ENCODE measurements at regions not wholly inside any gene's neighbourhood (a gene's known extent, or its start where the extent isn't known, plus 50 kb on each side); places are given as distances from the start of the nearest gene placed in this dataset.

GRCh38 chr19:29366757-29367156 is 153.8 kb upstream of the UQCRFS1 start:
- DNase-seq (ENCODE audit: low spot score) (no peak), ATAC-seq (no peak)
- Mint-ChIP-seq H3K4me1 (peaks cover 66% of the 10 kb centered on the region), H3K27ac (no peak overlapping the region), H3K36me3 (no peaks in the 10 kb centered on the region), H3K27me3 (ENCODE audit: low read depth) (peaks cover 30% of the 10 kb centered on the region), H3K9me3 (peaks cover 5% of the 10 kb centered on the region), H3K4me3 (no peak overlapping the region; the same call in 1 of the 2 replicates)
- POLR2A ChIA-PET, result no interaction called here
- no peak for TF ChIP-seq RELA (CRISPR knock-in tag; IDR thresholded peaks at IDR 0.05; ENCODE audit: borderline replicate concordance)
- TF ChIP-seq ZNF263 (CRISPR knock-in tag; IDR thresholded peaks at IDR 0.05; ENCODE audit: low read depth), result no peak
- no peak for TF ChIP-seq STAT6 (CRISPR knock-in tag; conservative IDR thresholded peaks at IDR 0.05; ENCODE audit: low read depth)
- no peak for TF ChIP-seq FOXJ3 (CRISPR knock-in tag; IDR thresholded peaks at IDR 0.05; ENCODE audit: borderline replicate concordance)
- TF ChIP-seq USF1 (CRISPR knock-in tag; IDR thresholded peaks at IDR 0.05), result no peak
- no peak for TF ChIP-seq TEAD4 (CRISPR knock-in tag; IDR thresholded peaks at IDR 0.05)
- no peak for TF ChIP-seq CBFB (CRISPR knock-in tag; IDR thresholded peaks at IDR 0.05; ENCODE audit: low read depth)
- TF ChIP-seq ATF1 (CRISPR knock-in tag; IDR thresholded peaks at IDR 0.05), result no peak
- TF ChIP-seq, protein P1, sequence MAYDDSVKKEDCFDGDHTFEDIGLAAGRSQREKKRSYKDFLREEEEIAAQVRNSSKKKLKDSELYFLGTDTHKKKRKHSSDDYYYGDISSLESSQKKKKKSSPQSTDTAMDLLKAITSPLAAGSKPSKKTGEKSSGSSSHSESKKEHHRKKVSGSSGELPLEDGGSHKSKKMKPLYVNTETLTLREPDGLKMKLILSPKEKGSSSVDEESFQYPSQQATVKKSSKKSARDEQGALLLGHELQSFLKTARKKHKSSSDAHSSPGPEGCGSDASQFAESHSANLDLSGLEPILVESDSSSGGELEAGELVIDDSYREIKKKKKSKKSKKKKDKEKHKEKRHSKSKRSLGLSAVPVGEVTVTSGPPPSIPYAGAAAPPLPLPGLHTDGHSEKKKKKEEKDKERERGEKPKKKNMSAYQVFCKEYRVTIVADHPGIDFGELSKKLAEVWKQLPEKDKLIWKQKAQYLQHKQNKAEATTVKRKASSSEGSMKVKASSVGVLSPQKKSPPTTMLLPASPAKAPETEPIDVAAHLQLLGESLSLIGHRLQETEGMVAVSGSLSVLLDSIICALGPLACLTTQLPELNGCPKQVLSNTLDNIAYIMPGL (CRISPR knock-in tag; IDR thresholded peaks at IDR 0.05), result no peak
- TF ChIP-seq ELF4 (CRISPR knock-in tag; IDR thresholded peaks at IDR 0.05; ENCODE audit: low read depth), result no peak
- TF ChIP-seq ARID4B (CRISPR knock-in tag; IDR thresholded peaks at IDR 0.05; ENCODE audit: borderline replicate concordance), result no peak
- TF ChIP-seq, protein P2, sequence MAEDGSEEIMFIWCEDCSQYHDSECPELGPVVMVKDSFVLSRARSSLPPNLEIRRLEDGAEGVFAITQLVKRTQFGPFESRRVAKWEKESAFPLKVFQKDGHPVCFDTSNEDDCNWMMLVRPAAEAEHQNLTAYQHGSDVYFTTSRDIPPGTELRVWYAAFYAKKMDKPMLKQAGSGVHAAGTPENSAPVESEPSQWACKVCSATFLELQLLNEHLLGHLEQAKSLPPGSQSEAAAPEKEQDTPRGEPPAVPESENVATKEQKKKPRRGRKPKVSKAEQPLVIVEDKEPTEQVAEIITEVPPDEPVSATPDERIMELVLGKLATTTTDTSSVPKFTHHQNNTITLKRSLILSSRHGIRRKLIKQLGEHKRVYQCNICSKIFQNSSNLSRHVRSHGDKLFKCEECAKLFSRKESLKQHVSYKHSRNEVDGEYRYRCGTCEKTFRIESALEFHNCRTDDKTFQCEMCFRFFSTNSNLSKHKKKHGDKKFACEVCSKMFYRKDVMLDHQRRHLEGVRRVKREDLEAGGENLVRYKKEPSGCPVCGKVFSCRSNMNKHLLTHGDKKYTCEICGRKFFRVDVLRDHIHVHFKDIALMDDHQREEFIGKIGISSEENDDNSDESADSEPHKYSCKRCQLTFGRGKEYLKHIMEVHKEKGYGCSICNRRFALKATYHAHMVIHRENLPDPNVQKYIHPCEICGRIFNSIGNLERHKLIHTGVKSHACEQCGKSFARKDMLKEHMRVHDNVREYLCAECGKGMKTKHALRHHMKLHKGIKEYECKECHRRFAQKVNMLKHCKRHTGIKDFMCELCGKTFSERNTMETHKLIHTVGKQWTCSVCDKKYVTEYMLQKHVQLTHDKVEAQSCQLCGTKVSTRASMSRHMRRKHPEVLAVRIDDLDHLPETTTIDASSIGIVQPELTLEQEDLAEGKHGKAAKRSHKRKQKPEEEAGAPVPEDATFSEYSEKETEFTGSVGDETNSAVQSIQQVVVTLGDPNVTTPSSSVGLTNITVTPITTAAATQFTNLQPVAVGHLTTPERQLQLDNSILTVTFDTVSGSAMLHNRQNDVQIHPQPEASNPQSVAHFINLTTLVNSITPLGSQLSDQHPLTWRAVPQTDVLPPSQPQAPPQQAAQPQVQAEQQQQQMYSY (CRISPR knock-in tag; IDR thresholded peaks at IDR 0.05), result no peak
- no peak for TF ChIP-seq AFF4 (CRISPR knock-in tag; IDR thresholded peaks at IDR 0.05; ENCODE audit: borderline replicate concordance)
- TF ChIP-seq E2F4 (CRISPR knock-in tag; IDR thresholded peaks at IDR 0.05; ENCODE audit: borderline replicate concordance, low read depth), result no peak
- TF ChIP-seq FOXP1 (CRISPR knock-in tag; IDR thresholded peaks at IDR 0.05; ENCODE audit: borderline replicate concordance), result no peak
- CTCF ChIA-PET, result interaction anchor here (0.9 to 1.2 kb wide), 2 partner anchors 112 to 157 kb away, joined by 3 to 4 read pairs; no protein-coding TSS in a partner anchor

Data from WTC11 (cell line).